GM10248 (cell line): ENCODE measurements at regions not wholly inside any gene's neighbourhood (a gene's known extent, or its start where the extent isn't known, plus 50 kb on each side); places are given as distances from the start of the nearest gene placed in this dataset.

Experiments
- CTCF ChIA-PET: fragments of 300-600 bp; sonication (Branson Sonifier 250); formaldehyde crosslinking; extraction: SDS; loops from one replicate; lab custom pipeline; 2021; ENCODE audit warnings: antibody characterized with exemption; lab: Yijun Ruan, JAX
- POLR2A ChIA-PET: fragments of 350-650 bp; sonication (Branson Sonifier 250); formaldehyde crosslinking; extraction: SDS; loops from one replicate; lab custom pipeline; 2020; ENCODE audit warnings: antibody characterized with exemption; lab: Yijun Ruan, JAX
- DNase-seq: peaks from one replicate; pipeline ENCODE4 v3.0.0; 2012; ENCODE audit errors: extremely low spot score
- CTCF ChIP-seq: IDR thresholded peaks from 2 replicates; pipeline ENCODE4 v1.5.1; 2012; ENCODE audit warnings: mild to moderate bottlenecking, low read depth; ENCODE audit errors: extremely low read depth, missing control alignments, control extremely low read depth

DNA sequence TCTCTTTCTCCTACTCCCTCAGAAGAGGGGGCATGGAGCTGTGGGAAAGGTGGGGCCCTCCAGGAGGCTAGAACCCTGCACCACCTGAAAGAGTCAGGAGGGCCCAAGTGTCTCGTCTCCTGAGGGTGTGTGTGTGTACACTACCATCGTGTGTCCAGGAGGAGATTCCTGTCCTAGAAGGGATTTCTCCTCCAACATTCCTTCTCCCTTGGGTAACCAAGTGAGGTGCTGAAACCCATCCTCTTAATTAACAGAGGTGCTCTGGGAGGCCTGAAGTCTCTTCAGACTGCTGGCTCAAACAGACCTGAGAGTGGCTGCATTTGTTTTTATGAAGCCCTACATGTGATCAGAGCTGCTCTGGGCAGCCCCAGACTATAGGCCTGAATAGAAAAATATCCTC, 61.1 kb upstream of the FAM169A start:
- CTCF ChIA-PET, result interaction anchor here (1.2 to 1.3 kb wide), 2 partner anchors 9 to 19 kb away, joined by 3 read pairs; no protein-coding TSS in a partner anchor
- no peak for TF ChIP-seq CTCF
- no peak for DNase-seq
- POLR2A ChIA-PET, result no interaction called here

- TF ChIP-seq CTCF, result peak; percentile 38
- CTCF ChIA-PET, result interaction anchor here (0.9 to 2.9 kb wide), 10 partner anchors 8 to 1017 kb away, joined by 3 to 13 read pairs (median 4); no protein-coding TSS in a partner anchor
- POLR2A ChIA-PET, result no interaction called here
- peak; percentile 44 for DNase-seq
Observed at GRCh38 chr5:74919487-74919886, 53.3 kb upstream of the FAM169A start.

- no peak for TF ChIP-seq CTCF
- POLR2A ChIA-PET, result no interaction called here
- no peak for DNase-seq
- CTCF ChIA-PET, result interaction anchor here (0.9 to 2.9 kb wide), 11 partner anchors 9 to 1017 kb away, joined by 3 to 13 read pairs (median 3); no protein-coding TSS in a partner anchor
Observed at GRCh38 chr5:74919041-74919440, 52.9 kb upstream of the FAM169A start.

GRCh38 chr5:74918232-74918669, 52.1 kb upstream of the FAM169A start:
- ChIA-PET POLR2A (no interaction called here), CTCF (interaction anchor here (1.2 to 2.9 kb wide), 7 partner anchors 9 to 276 kb away, joined by 3 to 13 read pairs (median 4); no protein-coding TSS in a partner anchor)
- no peak for TF ChIP-seq CTCF

DNA sequence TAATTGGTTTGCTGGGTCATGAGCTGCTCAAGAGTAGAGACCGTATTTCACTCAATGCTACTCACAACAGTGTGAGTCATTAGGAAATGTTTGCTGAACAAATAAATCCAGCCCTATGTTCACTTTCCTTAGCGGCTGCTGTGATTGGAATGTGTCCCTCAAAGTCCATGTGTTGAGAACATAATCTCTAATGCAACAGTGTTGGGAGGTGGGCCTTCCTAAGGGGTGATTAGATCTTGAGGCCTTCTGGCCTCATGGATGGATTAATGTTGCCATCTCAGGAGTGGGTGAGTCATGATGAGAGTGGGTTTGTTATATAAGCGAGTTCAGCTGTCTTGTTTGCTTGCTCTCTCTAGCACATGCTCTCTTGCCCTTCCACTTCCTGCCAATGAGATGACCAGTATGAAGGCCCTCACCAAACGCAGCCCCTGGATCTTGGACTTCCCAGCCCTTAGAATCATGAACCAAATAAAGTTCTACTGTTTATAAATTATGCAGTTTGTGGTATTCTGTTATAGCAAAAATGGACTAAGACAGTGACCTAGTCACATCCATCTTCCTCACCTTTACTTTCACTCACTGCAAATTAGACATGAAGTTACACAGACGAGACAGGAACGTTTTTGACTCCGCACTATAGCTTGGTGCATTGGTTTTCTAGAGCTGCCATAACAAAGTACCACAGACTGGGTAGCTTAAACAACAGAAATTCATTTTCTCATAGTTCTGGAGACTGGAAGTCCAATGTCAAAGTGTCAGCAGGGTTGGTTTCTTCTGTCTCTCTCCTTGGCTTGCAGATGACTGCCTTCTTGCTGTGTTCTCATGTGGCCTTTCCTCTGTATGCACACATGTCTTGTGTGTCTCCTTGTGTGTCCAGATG, 50.9 kb upstream of the FAM169A start:
- TF ChIP-seq CTCF, result no peak
- no peak for DNase-seq
- ChIA-PET POLR2A (no interaction called here), CTCF (interaction anchor here (0.6 to 2.9 kb wide), 3 partner anchors 10 to 244 kb away, joined by 3 to 13 read pairs (median 4); no protein-coding TSS in a partner anchor)

More at GRCh38 chr5:74918232-74918669, 52.1 kb upstream of the FAM169A start:
- DNase-seq, result no peak
